ENCODE measurements at regions not wholly inside any gene's neighbourhood (a gene's known extent, or its start where the extent isn't known, plus 50 kb on each side); places are given as distances from the start of the nearest gene placed in this dataset.

- Histone ChIP-seq H3K18ac (ENCODE audit: insufficient read length, low read depth, low read length) (no peak overlapping the region), H4K5ac (ENCODE audit: insufficient read length, low read depth, low read length) (no peak overlapping the region), H2BK20ac (ENCODE audit: low read depth, low read length, poor library complexity, severe bottlenecking) (no peak overlapping the region), H3K4ac (ENCODE audit: low read depth, low read length) (no peak overlapping the region), H4K20me1 (ENCODE audit: control insufficient read depth, insufficient read depth, insufficient read length) (peaks cover 2% of the 10 kb centered on the region), H2AK5ac (ENCODE audit: insufficient read length, low read length) (no peak overlapping the region), H2BK5ac (ENCODE audit: insufficient read length, low read length) (no peak overlapping the region), H2BK12ac (ENCODE audit: insufficient read length, low read depth, low read length) (no peak overlapping the region), H3K4me1 (ENCODE audit: insufficient read depth, low read length) (peaks cover 3% of the 10 kb centered on the region; the same call in 1 of the 2 replicates), H3K14ac (ENCODE audit: insufficient read depth, low read length) (no peak overlapping the region), H2BK120ac (ENCODE audit: low read depth, low read length, poor library complexity, severe bottlenecking) (no peak overlapping the region), H2AFZ (ENCODE audit: low read length) (no peak overlapping the region), H3K79me1 (ENCODE audit: insufficient read depth, low read depth, low read length, poor library complexity, severe bottlenecking) (no peaks in the 10 kb centered on the region), H3K9me3 (ENCODE audit: control insufficient read depth, low read depth, low read length) (no peaks in the 10 kb centered on the region), H3K56ac (ENCODE audit: insufficient read length, low read depth, low read length) (no peak overlapping the region), H3K9ac (ENCODE audit: extremely low read depth, insufficient read length, low read length) (no peak overlapping the region), H4K8ac (replicated peaks; ENCODE audit: insufficient read length, low read depth, low read length) (no peak overlapping the region), H3K27ac (ENCODE audit: insufficient read length, low read depth, low read length) (no peak overlapping the region), H2BK15ac (ENCODE audit: low read depth, low read length) (no peak overlapping the region), H3K27me3 (ENCODE audit: insufficient read depth, low read length) (no peaks in the 10 kb centered on the region), H4K91ac (ENCODE audit: insufficient read length, low read depth, low read length) (no peak overlapping the region), H3K23me2 (ENCODE audit: insufficient read length, low read depth, low read length, poor library complexity, severe bottlenecking) (no peaks in the 10 kb centered on the region), H3K4me2 (ENCODE audit: insufficient read depth, insufficient read length, low read length) (no peak overlapping the region), H3K79me2 (ENCODE audit: insufficient read depth, low read length) (peaks cover 1% of the 10 kb centered on the region; the same call in 1 of the 2 replicates), H3K23ac (ENCODE audit: insufficient read length, low read depth, low read length) (no peak overlapping the region), H3T11ph (ENCODE audit: low read length) (no peak overlapping the region)
- no peak for DNase-seq
- TF ChIP-seq, protein P1, sequence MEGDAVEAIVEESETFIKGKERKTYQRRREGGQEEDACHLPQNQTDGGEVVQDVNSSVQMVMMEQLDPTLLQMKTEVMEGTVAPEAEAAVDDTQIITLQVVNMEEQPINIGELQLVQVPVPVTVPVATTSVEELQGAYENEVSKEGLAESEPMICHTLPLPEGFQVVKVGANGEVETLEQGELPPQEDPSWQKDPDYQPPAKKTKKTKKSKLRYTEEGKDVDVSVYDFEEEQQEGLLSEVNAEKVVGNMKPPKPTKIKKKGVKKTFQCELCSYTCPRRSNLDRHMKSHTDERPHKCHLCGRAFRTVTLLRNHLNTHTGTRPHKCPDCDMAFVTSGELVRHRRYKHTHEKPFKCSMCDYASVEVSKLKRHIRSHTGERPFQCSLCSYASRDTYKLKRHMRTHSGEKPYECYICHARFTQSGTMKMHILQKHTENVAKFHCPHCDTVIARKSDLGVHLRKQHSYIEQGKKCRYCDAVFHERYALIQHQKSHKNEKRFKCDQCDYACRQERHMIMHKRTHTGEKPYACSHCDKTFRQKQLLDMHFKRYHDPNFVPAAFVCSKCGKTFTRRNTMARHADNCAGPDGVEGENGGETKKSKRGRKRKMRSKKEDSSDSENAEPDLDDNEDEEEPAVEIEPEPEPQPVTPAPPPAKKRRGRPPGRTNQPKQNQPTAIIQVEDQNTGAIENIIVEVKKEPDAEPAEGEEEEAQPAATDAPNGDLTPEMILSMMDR (conservative IDR thresholded peaks at IDR 0.05), result no peak
- H3K4me3 Mint-ChIP-seq, result no peak overlapping the region
- H3K9me3 Mint-ChIP-seq, result no peaks in the 10 kb centered on the region
- H3K4me1 Mint-ChIP-seq, result peaks cover 22 to 35% of the 10 kb centered on the region in 2 experiments
- H3K27ac Mint-ChIP-seq, result no peak overlapping the region
- no peaks in the 10 kb centered on the region; the same call in 1 of the 2 replicates for H3K27me3 Mint-ChIP-seq (ENCODE audit: low read depth)
- no peaks in the 10 kb centered on the region; a peak in 1 of 7 replicates for H3K36me3 Mint-ChIP-seq (ENCODE audit: insufficient read depth in 1 of 3, low read depth in 3 of 3)
- no CpG with 5 or more reads among the region's 4 CpGs for WGBS (ENCODE audit: extremely low coverage, insufficient read length, low lambda C conversion rate)
Measured at GRCh38 chr15:29472901-29473445, 203.4 kb upstream of the NSMCE3 start.

Measured in H9 (cell line).